GM13976 (cell line): ENCODE measurements at regions not wholly inside any gene's neighbourhood (a gene's known extent, or its start where the extent isn't known, plus 50 kb on each side); places are given as distances from the start of the nearest gene placed in this dataset.

Experiments used
- DNase-seq: peaks from one replicate; pipeline ENCODE4 v3.0.0; 2012; ENCODE audit warnings: low spot score
- CTCF ChIP-seq: IDR thresholded peaks from 2 replicates; pipeline ENCODE4 v1.5.1; 2012; ENCODE audit warnings: borderline replicate concordance, mild to moderate bottlenecking; ENCODE audit not compliant: insufficient read depth; ENCODE audit errors: extremely low read depth, missing control alignments, control extremely low read depth
- in situ Hi-C: fragments of 300-500 bp; cut with MboI; formaldehyde crosslinking; loops from one replicate; pipeline ENCODE4 v1.12.0; 2022; ENCODE audit warnings: low sequenced_read_pairs, mixed read lengths, inconsistent platforms; ENCODE audit not compliant: unreplicated experiment

- in situ Hi-C loops = no loop called here
- TF ChIP-seq CTCF = no peak
- DNase-seq = no peak
Observed at GRCh38 chr16:61179561-61179960, 856.7 kb downstream of the CDH8 start.

GRCh38 chr16:61165797-61166196 lies 870.4 kb downstream of the CDH8 start:
- no peak for DNase-seq
- in situ Hi-C loops = no loop called here
- no peak for TF ChIP-seq CTCF

DNA sequence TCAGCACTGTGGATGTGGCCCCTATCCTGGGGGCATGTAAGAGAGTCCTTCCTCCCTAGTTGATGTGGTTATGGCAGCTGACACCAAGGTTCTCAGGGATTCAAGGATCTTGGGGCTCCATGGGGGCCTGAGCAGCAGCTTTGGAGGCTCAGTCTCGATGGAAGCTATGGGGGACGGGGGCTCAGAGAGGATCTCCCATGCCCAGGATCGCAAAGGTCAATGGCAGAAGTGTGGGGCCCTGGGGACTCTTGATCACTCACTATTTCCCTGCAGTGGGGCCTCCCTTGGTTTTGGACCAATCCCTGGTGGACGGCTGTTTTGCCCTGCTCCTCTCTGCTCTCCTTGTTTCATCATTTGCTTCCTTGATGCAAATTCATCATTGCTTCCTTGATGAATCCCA lies 885.9 kb downstream of the CDH8 start:
- in situ Hi-C loops = no loop called here
- no peak for DNase-seq
- TF ChIP-seq CTCF = no peak

DNA sequence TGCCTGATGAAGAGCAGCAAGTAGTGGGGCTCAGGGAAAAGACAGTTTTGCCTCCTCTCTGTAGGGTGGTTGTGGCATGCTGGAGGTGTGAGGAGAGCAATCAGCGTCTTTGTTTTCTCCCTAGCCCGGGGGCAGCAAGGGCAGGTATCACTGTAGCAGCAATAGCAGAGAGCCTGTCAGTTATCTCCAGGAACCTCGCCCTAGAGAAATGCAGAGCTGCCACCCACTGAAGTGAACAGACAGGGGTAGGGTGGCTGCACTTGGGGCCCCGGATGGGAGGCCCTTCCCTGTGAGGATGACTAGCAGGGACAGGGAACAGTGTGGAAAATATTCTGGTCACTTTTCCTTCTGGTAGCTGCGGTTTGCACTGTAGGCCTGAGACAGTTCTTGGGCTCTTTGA lies 886.5 kb downstream of the CDH8 start:
- no peak for DNase-seq
- in situ Hi-C loops = no loop called here
- TF ChIP-seq CTCF = no peak

DNA sequence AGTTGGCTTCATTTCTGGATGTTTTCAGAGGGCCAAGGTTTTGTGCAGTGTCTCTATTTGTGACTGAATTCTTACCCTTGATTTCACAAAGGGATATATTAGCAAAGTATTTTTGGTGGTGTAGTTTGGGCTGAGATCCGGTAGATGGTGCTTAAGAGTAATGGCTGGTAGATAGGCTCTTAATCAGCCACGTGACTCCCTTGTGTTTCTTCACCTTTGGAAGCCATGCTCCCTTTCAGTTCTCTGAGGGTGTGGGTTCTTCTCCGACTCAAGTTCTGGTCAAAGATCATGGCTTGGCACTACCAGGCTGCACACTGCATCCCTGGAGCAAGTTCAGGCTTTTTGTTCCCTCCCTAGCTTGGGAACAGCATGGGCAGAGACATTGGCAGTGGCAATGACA lies 887.3 kb downstream of the CDH8 start:
- DNase-seq = no peak
- no peak for TF ChIP-seq CTCF
- in situ Hi-C loops = no loop called here

GRCh38 chr16:61146429-61146828 lies 889.8 kb downstream of the CDH8 start:
- DNase-seq = no peak
- in situ Hi-C loops = no loop called here
- TF ChIP-seq CTCF = no peak

- DNase-seq = no peak
- TF ChIP-seq CTCF = no peak
- in situ Hi-C loops = no loop called here
Observed at GRCh38 chr16:61131447-61131846, 904.8 kb downstream of the CDH8 start.
